ENCODE measurements at regions not wholly inside any gene's neighbourhood (a gene's known extent, or its start where the extent isn't known, plus 50 kb on each side); places are given as distances from the start of the nearest gene placed in this dataset.
"Not testable (repeated sequence)": the region's sequence is repeated elsewhere in the genome, so short reads cannot be mapped to it uniquely, and the experiment has no call there.

DNA sequence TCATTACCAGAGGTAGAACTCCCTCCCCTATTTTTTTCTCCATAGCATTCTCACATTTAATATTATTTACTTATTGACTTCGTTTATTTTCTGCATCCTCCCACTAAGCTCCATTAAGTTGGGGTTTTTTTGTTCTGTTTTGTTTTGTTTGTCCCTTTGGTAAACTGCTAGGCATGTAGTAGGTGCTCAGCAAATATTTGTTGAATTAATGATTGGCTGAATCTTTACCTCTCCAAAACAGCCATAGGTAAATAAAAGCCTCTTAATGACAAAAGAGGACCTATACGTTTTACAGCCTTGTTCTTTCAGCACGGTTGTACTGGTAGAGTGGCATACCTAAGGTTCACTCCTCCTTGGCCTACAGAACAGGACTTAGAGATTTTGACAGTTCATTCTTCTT is 52.0 kb downstream of the PRORP start:
- in situ Hi-C loops (cut with HindIII; ENCODE audit: low sequenced_read_pairs), result no loop called here
- DNase-seq (ENCODE audit: low spot score), result no peak

DNA sequence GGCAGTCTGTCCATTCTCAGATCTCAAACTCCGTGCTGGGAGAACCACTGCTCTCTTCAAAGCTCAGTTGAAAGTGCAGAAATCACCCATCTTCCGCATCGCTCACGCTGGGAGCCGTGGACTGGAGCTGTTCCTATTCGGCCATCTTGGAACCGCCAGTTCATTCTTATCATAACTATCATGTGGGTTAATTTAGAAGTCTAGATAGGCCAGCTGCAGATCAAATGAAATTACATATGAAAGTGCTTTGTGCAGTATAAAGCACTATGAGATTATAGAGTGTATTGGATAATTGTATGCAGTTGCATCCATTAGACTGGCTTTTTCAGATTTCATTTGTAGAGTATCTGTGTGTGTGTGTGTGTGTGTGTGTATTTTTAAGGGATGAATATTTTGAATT is 57.8 kb downstream of the PRORP start:
- in situ Hi-C loops (cut with HindIII; ENCODE audit: low sequenced_read_pairs), result no loop called here
- no peak for DNase-seq (ENCODE audit: low spot score)

DNA sequence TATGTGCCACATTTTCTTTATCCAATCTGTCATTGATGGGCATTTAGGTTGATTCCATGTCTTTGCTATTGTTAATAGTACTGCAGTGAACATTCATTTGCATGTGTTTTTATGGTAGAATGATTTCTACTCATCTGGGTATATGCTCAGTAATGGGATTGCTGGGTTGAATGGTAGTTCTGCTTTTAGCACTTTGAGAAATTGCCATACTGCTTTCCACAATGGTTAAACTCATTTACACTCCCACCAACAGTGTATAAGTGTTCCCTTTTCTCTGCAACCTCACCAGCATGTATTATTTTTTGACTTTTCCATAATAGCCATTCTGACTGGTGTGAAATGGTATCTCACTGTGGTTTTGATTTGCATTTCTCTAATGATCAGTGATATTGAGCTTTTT is 62.5 kb downstream of the PRORP start:
- DNase-seq (ENCODE audit: low spot score); in situ Hi-C loops (cut with HindIII; ENCODE audit: low sequenced_read_pairs): not testable (repeated sequence)

DNA sequence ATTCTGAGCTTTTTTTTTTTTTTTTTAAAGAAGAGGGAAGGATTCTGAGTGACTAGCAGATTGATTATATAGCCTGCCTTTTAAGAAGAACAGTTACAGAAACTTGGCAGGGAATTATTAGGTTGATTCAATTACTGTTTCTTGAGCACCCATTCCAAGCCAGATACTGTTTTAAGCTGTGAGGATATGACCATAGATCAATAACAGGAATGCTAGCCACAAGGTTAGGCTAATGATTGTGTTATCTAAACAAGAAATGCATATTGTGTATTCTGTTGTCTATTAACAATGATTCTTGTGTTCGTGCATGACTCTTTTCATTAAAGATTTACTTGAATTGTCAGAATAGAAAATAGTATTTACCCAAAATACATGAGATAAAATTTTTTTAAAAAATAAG is 67.1 kb downstream of the PRORP start:
- in situ Hi-C loops (cut with HindIII; ENCODE audit: low sequenced_read_pairs), result no loop called here

DNA sequence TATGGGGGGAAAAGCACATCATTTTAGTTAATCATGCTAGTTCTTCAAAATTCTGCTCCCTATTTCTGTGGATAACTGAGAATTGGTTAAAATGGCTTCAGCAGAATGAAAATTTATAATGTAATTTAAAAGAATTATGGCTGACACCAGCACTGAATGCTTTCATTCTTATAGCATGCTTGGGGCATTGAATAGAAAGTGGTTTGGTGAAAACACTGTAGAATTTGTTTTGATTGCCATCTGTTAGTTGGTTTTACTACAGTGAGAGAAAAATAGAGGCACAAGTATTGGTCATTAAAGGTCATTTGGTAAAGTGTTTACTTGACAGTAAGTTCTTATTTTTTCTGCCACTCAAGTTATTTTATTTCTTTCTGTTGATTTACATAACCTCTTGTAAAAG is 70.8 kb downstream of the PRORP start:
- in situ Hi-C loops (cut with HindIII; ENCODE audit: low sequenced_read_pairs), result no loop called here

More for the DNA sequence above, 67.1 kb downstream of the PRORP start:
- DNase-seq (ENCODE audit: low spot score), result no peak

DNA sequence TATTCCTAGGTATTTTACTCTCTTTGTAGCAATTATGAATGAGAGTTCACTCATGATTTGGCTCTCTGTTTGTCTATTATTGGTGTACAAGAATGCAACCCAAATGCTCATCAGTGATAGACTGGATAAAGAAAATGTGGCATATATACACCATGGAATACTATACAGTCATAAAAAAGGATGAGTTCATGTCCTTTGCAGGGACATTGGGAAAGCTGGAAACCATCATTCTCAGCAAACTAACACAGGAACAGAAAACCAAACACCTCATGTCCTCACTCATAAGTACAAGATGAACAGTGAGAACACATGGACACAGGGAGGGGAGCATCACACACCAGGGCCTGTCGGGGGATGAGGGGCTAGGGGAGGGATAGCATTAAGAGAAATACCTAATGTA is 71.8 kb downstream of the PRORP start:
- DNase-seq (ENCODE audit: low spot score); in situ Hi-C loops (cut with HindIII; ENCODE audit: low sequenced_read_pairs): not testable (repeated sequence)

More for the DNA sequence above, 70.8 kb downstream of the PRORP start:
- no peak for DNase-seq (ENCODE audit: low spot score)

DNA sequence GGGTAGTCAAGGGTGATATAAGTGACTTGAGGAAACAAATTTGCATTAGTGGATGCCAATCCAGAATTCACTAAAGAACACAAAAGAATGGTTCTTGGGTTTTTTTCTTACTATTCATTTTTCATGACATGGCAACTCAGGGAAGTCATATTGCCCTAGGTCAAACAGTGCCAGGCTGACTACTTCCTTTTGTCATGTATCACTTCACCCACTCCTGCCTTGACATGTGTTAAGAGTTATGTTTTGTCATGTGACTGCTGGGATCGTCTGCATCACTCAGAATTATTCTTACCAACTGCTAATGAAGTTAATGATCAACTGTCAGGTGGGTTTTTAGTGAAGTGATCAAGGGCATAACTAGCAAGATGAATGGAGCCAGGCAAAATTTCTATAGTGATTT is 74.2 kb downstream of the PRORP start:
- DNase-seq (ENCODE audit: low spot score), result no peak
- in situ Hi-C loops (cut with HindIII; ENCODE audit: low sequenced_read_pairs), result no loop called here

DNA sequence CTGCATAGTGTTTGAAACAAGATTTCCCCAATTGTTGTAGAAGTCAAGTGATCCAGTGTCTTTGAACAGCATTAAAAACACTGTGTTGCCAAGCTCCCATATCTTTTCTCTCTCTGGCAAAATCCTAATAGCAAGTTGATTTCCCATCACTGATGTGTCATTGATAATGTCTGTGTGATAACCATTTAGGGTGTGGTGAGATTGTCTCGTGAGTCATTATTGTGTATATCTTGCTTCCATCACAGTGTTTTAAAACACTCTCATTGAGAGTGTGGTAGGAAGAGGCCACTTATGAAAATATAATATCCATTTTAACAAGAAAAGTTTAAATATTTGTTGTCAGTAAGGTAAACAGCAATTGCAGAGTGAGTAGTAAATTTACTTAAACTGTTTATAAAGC is 74.7 kb downstream of the PRORP start:
- no peak for DNase-seq (ENCODE audit: low spot score)
- in situ Hi-C loops (cut with HindIII; ENCODE audit: low sequenced_read_pairs), result no loop called here

DNA sequence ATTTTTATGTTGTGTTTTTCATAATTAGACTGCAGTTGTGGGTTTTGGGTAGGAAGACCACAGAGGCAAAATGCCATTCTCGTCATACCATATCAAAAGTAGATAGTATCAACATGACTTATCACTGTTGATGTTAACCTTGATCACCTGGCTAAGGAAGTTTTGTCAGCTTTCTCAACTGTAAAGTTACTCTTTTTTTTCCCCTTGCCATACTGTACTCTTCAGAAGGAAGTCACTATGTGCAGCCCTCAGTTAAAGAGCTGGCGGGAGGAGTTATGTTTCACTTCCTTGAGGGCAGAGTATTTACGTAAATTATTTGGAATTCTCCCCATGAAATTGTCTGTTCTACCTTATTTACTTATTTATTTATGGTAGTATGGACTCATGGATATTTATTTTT is 78.7 kb downstream of the PRORP start:
- DNase-seq (ENCODE audit: low spot score), result no peak
- in situ Hi-C loops (cut with HindIII; ENCODE audit: low sequenced_read_pairs), result no loop called here

DNA sequence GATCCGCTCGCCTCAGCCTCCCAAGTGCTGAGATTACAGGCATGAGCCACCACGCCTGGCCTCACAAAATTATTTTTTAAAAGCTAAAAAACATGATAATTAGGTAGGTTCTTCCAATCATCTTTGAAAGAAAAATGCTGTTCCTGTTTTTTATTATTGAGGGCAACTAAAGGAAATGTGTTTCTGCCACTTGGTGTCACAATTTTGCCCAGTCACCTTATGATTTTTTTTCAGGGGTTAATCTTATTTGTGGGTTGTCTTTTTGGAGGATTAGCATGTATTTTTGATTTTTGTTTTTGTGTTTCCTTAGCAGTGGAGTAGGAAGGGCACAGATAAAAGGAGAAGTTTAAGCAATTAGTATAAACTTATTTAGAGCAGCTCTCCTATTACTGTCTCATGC is 79.8 kb downstream of the PRORP start:
- no peak for DNase-seq (ENCODE audit: low spot score)
- in situ Hi-C loops (cut with HindIII; ENCODE audit: low sequenced_read_pairs), result no loop called here

DNA sequence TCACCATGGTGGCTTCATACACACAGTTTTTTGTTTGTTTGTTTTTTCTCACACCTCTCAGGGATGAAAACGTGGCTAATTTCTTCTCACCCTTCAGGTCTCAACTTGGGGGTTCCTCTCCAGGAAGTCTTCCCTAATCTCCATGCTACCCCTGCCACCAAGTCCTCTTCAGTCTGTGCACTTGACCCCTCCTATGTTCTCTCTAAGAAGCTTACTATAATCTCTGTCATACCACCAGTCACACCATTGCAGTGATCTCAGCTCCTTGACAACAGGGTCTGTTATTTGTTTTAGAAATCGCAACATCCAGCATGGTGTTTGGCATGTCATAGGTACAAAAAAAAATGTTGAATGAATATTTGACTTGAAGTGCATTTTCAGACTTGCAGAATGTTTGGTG is 83.4 kb downstream of the PRORP start:
- no peak for DNase-seq (ENCODE audit: low spot score)
- in situ Hi-C loops (cut with HindIII; ENCODE audit: low sequenced_read_pairs), result no loop called here

DNA sequence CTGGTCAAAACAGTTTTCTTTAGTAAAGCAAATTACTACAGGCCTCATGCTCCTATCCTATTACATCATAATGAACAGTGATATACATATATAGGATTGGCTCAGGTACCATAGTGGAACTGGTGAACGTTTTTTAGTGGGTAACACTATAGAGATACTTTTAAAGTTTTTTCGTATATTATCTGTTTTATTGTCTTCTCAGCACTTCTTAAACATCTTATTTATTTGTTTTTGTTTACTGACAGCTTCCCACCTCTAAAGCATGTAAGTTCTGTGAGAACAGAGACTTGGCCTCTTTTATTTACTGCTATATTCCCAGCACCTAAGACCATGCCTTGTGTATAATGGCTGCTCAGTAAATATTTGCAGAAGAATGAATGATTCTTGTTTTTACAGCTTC is 81.1 kb upstream of the PSMA6 start:
- in situ Hi-C loops (cut with HindIII; ENCODE audit: low sequenced_read_pairs), result no loop called here
- no peak for DNase-seq (ENCODE audit: low spot score)

DNA sequence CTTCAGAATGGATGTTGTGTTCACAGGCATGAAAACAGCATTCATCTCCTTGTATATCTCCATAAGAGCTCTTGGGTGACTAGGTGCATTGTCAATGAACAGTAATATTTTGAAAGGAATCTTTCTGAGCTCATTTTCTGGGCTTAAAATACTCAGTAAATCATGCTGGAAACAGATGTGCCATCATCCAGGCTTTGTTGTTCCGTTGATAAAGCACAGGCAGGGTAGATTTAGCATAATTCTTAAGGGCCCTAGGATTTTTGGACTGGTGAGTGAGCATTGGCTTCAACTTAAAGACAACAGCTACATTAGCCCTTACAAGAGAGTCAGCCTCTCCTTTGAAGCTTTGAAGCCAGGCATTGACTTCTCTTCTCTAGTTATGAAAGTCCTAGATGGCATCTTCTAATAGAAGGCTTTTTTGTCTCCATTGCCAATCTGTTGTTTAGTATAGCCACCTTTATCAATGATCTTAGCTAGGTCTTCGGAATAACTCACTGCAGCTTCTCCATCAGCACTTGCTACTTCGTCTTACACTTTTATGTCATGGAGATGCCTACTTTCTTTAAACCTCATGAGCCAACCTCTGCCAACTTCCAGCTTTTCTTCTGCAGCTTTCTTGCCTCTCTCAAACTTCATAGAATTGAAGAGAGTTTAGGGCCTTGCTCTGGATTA is 79.6 kb upstream of the PSMA6 start:
- no peak for DNase-seq (ENCODE audit: low spot score)
- in situ Hi-C loops (cut with HindIII; ENCODE audit: low sequenced_read_pairs), result no loop called here

DNA sequence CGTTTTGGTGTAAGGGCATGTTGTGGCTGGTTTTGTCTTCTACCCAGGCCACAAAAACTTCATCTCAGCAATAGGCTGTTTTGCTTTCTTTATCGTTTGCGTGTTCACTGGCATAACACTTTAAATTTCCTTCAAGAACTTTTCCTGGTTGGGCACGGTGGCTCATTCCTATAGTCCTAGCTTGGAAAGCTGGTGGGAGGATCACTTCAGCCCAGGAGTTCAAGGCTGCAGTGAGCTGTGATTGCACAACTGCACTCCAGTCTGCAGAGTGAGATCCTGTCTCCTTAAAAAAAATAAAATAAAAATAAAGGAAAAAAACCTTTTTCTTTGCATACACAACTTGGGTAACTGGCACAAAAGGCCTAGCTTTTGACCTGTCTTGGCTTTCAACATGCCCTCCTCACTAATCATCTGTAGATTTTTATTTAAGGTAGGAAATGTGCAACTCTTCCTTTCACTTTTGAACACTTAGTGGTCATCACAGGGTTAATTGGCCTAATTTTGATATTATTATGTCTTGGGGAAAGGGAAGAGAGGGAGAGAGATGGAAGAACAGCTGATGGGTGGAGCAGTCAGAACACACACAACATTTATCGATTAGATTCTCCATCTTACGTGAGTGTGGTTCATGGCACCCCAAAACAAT is 78.9 kb upstream of the PSMA6 start:
- in situ Hi-C loops (cut with HindIII; ENCODE audit: low sequenced_read_pairs), result no loop called here
- no peak for DNase-seq (ENCODE audit: low spot score)

DNA sequence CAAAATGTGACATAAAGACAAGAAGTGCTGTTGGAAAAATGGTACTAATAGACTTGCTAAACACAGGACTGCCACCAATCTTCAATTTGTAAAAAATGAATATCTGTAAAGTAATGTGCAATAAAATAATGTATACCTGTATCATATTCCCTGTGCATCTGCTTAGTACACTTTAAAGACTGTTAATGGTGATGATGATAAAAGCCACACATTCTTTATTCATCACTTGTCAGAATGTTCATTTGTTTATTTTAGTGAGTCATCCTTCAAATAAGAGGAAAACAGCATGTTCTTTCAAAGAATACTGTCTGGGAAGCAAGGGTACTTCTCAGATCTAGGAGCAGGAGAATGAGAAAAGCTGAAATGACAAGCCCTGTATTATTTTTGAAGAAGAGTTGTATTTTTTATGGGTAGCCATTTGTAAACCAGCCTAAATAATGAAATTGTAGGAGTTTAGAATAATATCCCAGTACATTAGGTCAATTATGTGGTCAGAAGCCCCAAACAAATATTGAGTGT is 78.3 kb upstream of the PSMA6 start:
- DNase-seq (ENCODE audit: low spot score), result no peak
- in situ Hi-C loops (cut with HindIII; ENCODE audit: low sequenced_read_pairs), result no loop called here

DNA sequence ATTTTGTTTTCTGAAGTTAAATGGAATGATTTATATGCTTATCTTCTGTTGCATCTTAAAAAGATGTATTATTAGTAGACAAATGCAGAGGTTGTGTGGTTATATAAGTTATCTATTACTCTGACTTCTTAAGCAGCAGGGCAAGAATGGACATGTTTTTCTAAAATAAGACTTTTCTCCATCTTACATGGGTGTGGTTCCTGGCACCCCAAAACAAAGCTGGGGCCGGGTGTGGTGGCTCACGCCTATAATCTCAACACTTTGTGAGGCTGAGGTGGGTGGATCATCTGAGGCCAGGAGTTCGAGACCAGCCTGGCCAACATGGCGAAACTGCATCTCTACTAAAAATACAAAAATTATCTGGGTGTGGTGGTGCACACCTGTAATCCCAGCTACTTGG is 77.8 kb upstream of the PSMA6 start:
- DNase-seq (ENCODE audit: low spot score); in situ Hi-C loops (cut with HindIII; ENCODE audit: low sequenced_read_pairs): not testable (repeated sequence)

DNA sequence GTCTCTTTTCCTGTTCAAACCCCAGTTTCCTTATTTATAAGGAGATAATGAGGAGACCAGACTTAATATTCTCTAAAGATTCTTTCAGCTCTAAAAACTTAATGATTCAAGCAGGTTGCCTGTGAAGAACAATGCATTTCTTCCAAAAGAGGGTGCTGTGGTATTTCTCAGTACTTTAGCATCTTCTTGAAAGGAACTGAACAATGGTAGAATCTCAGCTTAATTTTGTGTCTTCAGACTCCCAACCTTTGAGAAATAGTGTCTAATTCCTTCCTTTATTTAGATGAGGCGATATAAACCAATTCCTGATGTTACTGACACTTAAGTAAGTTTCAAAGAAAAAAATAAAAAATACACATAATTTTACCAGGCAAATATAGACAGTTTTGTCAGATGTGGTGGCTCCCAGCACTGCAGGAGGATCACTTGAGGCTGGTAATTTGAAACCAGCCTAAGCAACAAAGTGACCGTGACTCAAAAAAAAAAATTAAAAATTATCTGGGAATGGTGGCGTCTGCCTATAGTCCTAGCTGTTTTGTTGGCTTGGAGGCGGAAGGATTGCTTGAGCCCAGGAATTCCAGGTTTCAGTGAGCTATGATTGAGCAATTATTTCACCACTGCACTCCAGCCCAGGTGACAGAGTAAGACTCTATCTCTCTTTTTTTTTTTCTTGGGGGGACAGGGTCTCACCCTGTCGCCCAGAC is 76.9 kb upstream of the PSMA6 start:
- in situ Hi-C loops (cut with HindIII; ENCODE audit: low sequenced_read_pairs), result no loop called here
- DNase-seq (ENCODE audit: low spot score), result peak; percentile 55

DNA sequence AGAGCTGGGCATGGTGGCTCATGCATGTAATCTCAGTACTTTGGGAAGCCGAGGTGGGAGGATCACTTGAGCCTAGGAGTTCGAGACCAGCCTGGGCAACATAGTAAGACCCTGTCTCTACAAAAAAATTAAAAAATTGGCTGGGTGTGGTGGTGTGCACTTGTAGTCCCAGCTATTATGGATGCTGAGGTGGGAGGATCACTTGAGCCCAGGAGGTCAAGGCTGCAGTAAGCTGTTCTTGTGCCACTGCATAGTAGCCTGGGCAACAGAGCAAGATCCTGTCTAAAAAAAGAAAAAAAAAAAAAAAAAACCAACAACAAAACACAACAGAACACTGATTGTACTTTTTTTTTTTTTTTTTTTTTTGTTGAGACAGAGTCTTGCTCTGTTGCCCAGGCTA is 74.0 kb upstream of the PSMA6 start:
- in situ Hi-C loops (cut with HindIII; ENCODE audit: low sequenced_read_pairs); DNase-seq (ENCODE audit: low spot score): not testable (repeated sequence)

DNA sequence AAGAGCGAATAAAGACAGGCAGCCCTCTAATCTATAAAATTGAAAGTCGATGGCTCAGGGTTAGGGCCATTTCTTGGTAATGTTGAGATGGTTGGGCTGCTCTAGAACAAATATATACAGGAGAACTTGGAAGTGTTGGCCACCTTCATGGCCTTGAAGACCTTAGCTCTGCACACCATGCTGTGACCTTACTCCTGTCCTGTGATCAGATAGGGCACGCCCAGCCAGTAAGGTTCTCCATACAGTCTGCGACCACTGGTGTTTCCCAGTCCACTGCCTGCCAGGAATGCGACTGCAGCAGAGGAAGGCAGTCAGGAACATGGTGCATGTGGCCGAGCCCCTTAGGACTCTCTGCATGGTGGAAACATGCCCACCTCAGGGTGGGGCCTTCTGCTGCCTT is 73.2 kb upstream of the PSMA6 start:
- DNase-seq (ENCODE audit: low spot score), result no peak
- in situ Hi-C loops (cut with HindIII; ENCODE audit: low sequenced_read_pairs), result no loop called here

DNA sequence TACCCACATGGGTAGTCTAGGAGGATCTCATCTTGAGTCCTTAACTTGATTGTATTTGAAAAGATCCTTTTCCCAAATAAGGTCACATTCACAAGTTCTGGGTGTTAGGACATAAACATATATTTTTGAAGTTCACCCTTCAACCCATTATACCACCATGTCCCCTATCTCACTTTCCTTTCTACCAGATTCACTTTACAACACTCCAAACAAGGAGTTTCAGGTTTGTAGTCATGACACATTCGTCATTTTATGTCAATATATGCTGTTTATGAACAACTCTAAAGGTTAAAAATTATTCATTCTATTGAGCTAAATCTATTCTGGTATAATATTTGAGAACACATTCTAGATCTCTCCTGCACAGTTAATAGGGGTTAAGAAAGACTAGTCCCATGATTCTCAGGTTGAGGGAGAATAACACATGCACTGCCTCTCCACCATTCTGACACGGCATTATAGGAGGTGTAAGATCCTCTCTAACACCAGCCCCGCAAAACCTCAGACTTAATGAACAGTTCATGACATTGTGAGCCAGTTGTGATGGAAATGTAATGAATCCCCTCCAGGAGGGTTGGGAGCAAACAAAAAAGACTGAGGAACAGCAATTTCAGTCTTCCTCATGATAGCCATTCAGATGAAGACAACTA is 72.0 kb upstream of the PSMA6 start:
- in situ Hi-C loops (cut with HindIII; ENCODE audit: low sequenced_read_pairs), result loop anchor here (10.0 kb wide), 1 partner anchor 185 kb away; the partner anchor contains the start of gene NFKBIA
- DNase-seq (ENCODE audit: low spot score), result no peak
